ENCODE measurements at regions not wholly inside any gene's neighbourhood (a gene's known extent, or its start where the extent isn't known, plus 50 kb on each side); places are given as distances from the start of the nearest gene placed in this dataset.

DNA sequence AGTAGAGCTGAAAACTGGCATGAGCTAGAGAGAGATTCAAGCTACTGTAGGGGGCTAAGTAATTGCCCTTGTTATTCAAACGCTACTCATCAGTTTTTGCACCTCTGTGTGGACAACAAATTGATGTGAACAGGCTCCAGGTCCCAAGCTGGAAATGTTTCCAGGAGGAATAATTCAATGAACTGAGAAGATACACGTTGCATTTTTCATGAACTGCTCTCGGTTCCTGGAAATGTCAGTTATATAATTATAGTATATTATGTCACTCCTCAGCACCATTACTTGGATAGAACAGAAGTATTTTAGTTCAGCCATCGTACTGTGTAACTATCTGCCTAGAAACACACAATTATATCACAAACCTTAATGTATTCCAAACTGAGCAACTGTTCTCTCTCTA is 65.9 kb upstream of the A1CF start:
- TF ChIP-seq, protein P1, sequence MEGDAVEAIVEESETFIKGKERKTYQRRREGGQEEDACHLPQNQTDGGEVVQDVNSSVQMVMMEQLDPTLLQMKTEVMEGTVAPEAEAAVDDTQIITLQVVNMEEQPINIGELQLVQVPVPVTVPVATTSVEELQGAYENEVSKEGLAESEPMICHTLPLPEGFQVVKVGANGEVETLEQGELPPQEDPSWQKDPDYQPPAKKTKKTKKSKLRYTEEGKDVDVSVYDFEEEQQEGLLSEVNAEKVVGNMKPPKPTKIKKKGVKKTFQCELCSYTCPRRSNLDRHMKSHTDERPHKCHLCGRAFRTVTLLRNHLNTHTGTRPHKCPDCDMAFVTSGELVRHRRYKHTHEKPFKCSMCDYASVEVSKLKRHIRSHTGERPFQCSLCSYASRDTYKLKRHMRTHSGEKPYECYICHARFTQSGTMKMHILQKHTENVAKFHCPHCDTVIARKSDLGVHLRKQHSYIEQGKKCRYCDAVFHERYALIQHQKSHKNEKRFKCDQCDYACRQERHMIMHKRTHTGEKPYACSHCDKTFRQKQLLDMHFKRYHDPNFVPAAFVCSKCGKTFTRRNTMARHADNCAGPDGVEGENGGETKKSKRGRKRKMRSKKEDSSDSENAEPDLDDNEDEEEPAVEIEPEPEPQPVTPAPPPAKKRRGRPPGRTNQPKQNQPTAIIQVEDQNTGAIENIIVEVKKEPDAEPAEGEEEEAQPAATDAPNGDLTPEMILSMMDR (conservative IDR thresholded peaks at IDR 0.05): no peak
- no peak for TF ChIP-seq EZH2 (IDR thresholded peaks at IDR 0.05; ENCODE audit: low read depth)
